ENCODE measurements at regions not wholly inside any gene's neighbourhood (a gene's known extent, or its start where the extent isn't known, plus 50 kb on each side); places are given as distances from the start of the nearest gene placed in this dataset.

- TF ChIP-seq, protein P1, sequence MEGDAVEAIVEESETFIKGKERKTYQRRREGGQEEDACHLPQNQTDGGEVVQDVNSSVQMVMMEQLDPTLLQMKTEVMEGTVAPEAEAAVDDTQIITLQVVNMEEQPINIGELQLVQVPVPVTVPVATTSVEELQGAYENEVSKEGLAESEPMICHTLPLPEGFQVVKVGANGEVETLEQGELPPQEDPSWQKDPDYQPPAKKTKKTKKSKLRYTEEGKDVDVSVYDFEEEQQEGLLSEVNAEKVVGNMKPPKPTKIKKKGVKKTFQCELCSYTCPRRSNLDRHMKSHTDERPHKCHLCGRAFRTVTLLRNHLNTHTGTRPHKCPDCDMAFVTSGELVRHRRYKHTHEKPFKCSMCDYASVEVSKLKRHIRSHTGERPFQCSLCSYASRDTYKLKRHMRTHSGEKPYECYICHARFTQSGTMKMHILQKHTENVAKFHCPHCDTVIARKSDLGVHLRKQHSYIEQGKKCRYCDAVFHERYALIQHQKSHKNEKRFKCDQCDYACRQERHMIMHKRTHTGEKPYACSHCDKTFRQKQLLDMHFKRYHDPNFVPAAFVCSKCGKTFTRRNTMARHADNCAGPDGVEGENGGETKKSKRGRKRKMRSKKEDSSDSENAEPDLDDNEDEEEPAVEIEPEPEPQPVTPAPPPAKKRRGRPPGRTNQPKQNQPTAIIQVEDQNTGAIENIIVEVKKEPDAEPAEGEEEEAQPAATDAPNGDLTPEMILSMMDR (IDR thresholded peaks at IDR 0.05) = no peak
- TF ChIP-seq POLR2A (IDR thresholded peaks at IDR 0.05) = no peak
These were observed 162.2 kb upstream of the TOM1L1 start for GRCh38 chr17:54738496-54738895.

Measured in esophagus squamous epithelium (tissue), 4 donors.